Glutamatergic neuron (in vitro differentiated cells): ENCODE measurements at regions not wholly inside any gene's neighbourhood (a gene's known extent, or its start where the extent isn't known, plus 50 kb on each side); places are given as distances from the start of the nearest gene placed in this dataset.

Source experiments
- DNase-seq: peaks from one replicate; pipeline ENCODE4 v3.0.0; 2022
- H3K27ac Mint-ChIP-seq: one replicate; pipeline ENCODE4 v1.8.0; 2020; ENCODE audit warnings: mild to moderate bottlenecking, mixed read lengths, inconsistent platforms; ENCODE audit not compliant: unreplicated experiment
- H3K27me3 Mint-ChIP-seq: one replicate; pipeline ENCODE4 v1.8.0; 2020; ENCODE audit warnings: mild to moderate bottlenecking, moderate library complexity, mixed read lengths, inconsistent platforms; ENCODE audit not compliant: unreplicated experiment
- H3K36me3 Mint-ChIP-seq: one replicate; pipeline ENCODE4 v1.8.0; 2020; ENCODE audit warnings: mild to moderate bottlenecking, mixed read lengths, inconsistent platforms; ENCODE audit not compliant: unreplicated experiment
- H3K4me1 Mint-ChIP-seq: one replicate; pipeline ENCODE4 v1.8.0; 2020; ENCODE audit warnings: mild to moderate bottlenecking, low read depth, mixed read lengths, inconsistent platforms; ENCODE audit not compliant: unreplicated experiment
- H3K4me3 Mint-ChIP-seq: one replicate; pipeline ENCODE4 v1.8.0; 2020; ENCODE audit warnings: mild to moderate bottlenecking, mixed read lengths, inconsistent platforms; ENCODE audit not compliant: unreplicated experiment
- H3K9me3 Mint-ChIP-seq: one replicate; pipeline ENCODE4 v1.8.0; 2020; ENCODE audit warnings: mild to moderate bottlenecking, moderate library complexity, mixed read lengths, inconsistent platforms; ENCODE audit not compliant: unreplicated experiment
- CTCF ChIP-seq: fragments of 200-600 bp; sonication (generic); IDR thresholded peaks from one replicate; pipeline ENCODE4 v1.5.0; 2021; ENCODE audit not compliant: partially characterized antibody, unreplicated experiment

GRCh38 chr5:167485061-167485774 is 806.2 kb upstream of the WWC1 start:
- no peaks in the 10 kb centered on the region for H3K4me1 Mint-ChIP-seq
- H3K36me3 Mint-ChIP-seq, result no peaks in the 10 kb centered on the region
- H3K4me3 Mint-ChIP-seq, result no peak overlapping the region
- H3K9me3 Mint-ChIP-seq, result no peaks in the 10 kb centered on the region
- DNase-seq, result no peak
- H3K27me3 Mint-ChIP-seq, result no peaks in the 10 kb centered on the region
- TF ChIP-seq CTCF, result no peak
- no peak overlapping the region for H3K27ac Mint-ChIP-seq

GRCh38 chr5:167488371-167488770 is 803.1 kb upstream of the WWC1 start:
- H3K9me3 Mint-ChIP-seq, result no peaks in the 10 kb centered on the region
- no peak for TF ChIP-seq CTCF
- no peak overlapping the region for H3K4me3 Mint-ChIP-seq
- no peak overlapping the region for H3K27ac Mint-ChIP-seq
- no peaks in the 10 kb centered on the region for H3K36me3 Mint-ChIP-seq
- no peak for DNase-seq
- no peaks in the 10 kb centered on the region for H3K4me1 Mint-ChIP-seq
- no peaks in the 10 kb centered on the region for H3K27me3 Mint-ChIP-seq

- no peak for TF ChIP-seq CTCF
- Mint-ChIP-seq H3K4me3 (no peak overlapping the region), H3K27me3 (no peaks in the 10 kb centered on the region), H3K36me3 (no peaks in the 10 kb centered on the region), H3K27ac (no peak overlapping the region), H3K4me1 (no peaks in the 10 kb centered on the region), H3K9me3 (peaks cover 3% of the 10 kb centered on the region)
- no peak for DNase-seq
Measured at GRCh38 chr5:167489202-167489601, 802.2 kb upstream of the WWC1 start.

GRCh38 chr5:167503926-167504720 is 787.3 kb upstream of the WWC1 start:
- no peaks in the 10 kb centered on the region for H3K36me3 Mint-ChIP-seq
- H3K4me3 Mint-ChIP-seq, result no peak overlapping the region
- H3K4me1 Mint-ChIP-seq, result no peaks in the 10 kb centered on the region
- TF ChIP-seq CTCF, result no peak
- no peaks in the 10 kb centered on the region for H3K9me3 Mint-ChIP-seq
- no peak overlapping the region for H3K27ac Mint-ChIP-seq
- H3K27me3 Mint-ChIP-seq, result no peaks in the 10 kb centered on the region
- no peak for DNase-seq

- Mint-ChIP-seq H3K9me3 (no peaks in the 10 kb centered on the region), H3K4me1 (no peaks in the 10 kb centered on the region), H3K27ac (no peak overlapping the region), H3K4me3 (no peak overlapping the region), H3K36me3 (no peaks in the 10 kb centered on the region), H3K27me3 (no peaks in the 10 kb centered on the region)
- no peak for DNase-seq
- TF ChIP-seq CTCF, result no peak
Measured at GRCh38 chr5:167507463-167508233, 783.8 kb upstream of the WWC1 start.
